AG09309 (cell line): ENCODE measurements at regions not wholly inside any gene's neighbourhood (a gene's known extent, or its start where the extent isn't known, plus 50 kb on each side); places are given as distances from the start of the nearest gene placed in this dataset.

Experiments used
- DNase-seq: peaks from one replicate; pipeline ENCODE4 v3.0.0-alpha.2; 2010; ENCODE audit warnings: low read depth
- H3K4me3 ChIP-seq: 2 replicates; pipeline ENCODE4 v1.5.1; 2011; ENCODE audit warnings: mild to moderate bottlenecking, low read depth, low read length, moderate library complexity; ENCODE audit not compliant: control insufficient read depth
- TF ChIP-seq, protein P1 (sequence below): IDR thresholded peaks from 2 replicates; pipeline ENCODE4 v1.5.1; 2011; ENCODE audit warnings: mild to moderate bottlenecking, low read depth, low read length, inconsistent platforms; ENCODE audit not compliant: insufficient read depth, control insufficient read depth; ENCODE audit errors: missing control alignments

DNA sequence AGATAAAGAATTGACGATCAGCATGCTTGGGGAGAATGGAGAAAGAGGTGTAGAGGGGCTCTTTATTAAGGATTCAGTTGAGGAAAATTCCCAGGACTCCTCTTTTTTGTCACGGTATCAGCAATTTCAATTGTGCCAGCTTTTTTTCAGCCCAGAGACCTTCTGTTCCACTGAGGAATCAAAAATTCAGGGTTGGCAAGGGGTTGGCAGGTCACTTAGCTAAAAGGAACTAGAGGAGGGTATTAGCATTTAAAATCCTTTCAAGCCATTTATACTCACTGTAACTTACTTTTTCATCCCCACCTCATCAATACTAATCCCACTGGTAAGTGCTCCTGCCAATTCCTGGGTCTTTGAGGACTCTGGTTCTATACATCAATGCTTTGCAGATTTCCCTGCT, 757.5 kb upstream of the COBL start:
- no peak for DNase-seq
- no peak overlapping the region for H3K4me3 ChIP-seq
- TF ChIP-seq, protein P1, sequence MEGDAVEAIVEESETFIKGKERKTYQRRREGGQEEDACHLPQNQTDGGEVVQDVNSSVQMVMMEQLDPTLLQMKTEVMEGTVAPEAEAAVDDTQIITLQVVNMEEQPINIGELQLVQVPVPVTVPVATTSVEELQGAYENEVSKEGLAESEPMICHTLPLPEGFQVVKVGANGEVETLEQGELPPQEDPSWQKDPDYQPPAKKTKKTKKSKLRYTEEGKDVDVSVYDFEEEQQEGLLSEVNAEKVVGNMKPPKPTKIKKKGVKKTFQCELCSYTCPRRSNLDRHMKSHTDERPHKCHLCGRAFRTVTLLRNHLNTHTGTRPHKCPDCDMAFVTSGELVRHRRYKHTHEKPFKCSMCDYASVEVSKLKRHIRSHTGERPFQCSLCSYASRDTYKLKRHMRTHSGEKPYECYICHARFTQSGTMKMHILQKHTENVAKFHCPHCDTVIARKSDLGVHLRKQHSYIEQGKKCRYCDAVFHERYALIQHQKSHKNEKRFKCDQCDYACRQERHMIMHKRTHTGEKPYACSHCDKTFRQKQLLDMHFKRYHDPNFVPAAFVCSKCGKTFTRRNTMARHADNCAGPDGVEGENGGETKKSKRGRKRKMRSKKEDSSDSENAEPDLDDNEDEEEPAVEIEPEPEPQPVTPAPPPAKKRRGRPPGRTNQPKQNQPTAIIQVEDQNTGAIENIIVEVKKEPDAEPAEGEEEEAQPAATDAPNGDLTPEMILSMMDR: no peak

DNA sequence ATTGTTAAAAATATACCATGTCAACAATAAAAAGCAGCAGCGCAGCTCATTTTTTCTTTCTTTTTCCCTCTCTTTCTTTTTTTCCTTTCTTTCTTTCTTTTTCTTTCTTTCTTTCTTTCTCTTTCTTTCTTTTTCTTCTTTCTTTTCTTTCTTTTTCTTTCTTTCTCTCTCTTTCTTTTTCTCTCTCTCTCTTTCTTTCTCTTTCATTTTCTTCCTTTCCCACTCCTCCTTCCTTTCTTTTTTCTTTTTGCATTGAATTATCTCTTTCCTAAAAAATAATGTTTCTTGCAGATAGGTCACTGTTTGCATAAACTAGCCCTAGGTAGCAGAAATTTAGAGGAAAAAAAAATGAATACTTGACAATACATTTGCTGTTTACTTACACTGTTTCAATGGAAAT, 755.1 kb upstream of the COBL start:
- DNase-seq: no peak
- TF ChIP-seq, protein P1: no peak
- H3K4me3 ChIP-seq: no peak overlapping the region

DNA sequence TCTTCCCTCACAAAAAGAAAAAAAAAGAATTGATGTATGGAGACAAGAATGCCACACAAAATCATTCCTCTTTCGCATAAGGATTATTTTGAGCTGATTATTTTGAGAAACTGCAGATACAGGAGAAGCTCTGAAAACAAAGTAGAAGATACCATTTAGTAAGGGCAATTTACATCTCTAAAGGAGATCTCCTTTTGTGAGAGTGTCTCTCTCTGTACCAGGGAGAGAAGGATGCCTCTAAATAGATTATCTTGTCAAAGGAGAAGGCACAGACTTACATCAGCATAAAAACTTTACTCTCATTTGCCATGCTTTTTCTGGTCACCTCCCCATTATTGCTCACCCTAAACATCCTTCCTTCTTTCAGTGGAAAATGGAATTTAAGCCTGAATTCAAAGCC, 747.9 kb upstream of the COBL start:
- no peak overlapping the region for H3K4me3 ChIP-seq
- TF ChIP-seq, protein P1: no peak
- DNase-seq: no peak

DNA sequence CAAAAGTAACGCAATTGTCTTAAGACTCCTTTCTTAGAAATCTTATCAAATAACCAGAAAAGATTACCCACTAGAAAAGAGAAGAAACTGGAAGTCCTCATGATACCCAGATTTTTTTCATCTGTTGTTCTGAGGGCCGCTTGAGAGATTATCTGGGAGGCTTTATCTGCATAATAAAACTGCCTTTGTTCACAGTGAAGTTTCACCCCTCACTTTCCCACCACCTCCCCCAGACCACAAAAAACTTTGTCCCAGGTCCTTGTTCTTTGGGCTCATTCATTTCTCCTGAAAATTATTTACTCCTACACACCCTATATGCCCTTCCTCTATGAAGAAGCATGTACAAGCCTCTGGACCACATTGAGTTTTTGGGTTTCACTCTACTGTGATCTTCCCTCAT, 745.1 kb upstream of the COBL start:
- TF ChIP-seq, protein P1: no peak
- H3K4me3 ChIP-seq: no peak overlapping the region
- no peak for DNase-seq

DNA sequence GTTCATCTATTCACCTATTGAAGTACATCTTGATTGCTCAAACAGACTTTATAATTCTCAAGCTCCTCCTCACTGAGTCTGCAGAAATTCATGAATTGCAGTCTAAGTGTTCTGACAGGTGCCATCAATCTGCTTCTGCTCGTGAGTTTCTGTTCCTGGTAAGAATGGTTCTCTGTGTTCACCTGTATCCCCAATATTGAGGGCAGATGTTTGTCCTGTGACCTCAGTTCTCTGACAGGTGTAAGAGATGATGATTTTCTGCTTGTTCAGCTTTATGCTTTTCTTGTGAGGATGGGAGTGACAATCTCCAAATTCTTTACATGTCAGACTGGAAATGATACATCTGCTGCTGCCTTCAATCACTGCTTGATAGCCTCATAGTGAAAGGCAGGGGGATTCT, 736.9 kb upstream of the COBL start:
- DNase-seq: no peak
- TF ChIP-seq, protein P1: no peak
- no peak overlapping the region for H3K4me3 ChIP-seq

DNA sequence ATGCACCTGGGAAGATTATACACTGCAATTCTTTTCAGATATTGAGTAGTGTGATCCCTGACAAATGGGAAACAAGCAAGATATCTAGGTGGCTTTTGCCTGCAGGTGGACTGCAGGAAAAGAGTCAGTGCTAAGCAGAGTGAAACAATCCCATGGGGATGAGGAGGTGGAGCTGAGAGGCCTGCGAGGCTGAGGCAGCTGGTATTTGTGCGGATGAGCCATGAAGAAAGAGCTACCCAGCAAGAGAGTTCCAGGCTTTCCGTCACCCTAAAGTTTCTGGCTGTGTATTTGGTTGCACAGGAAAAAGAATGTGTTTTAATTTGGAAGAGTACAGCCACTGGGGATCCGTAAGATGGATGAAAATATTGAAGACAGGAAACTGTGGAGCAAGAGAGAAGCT, 714.1 kb upstream of the COBL start:
- TF ChIP-seq, protein P1: no peak
- DNase-seq: no peak
- no peak overlapping the region for H3K4me3 ChIP-seq

DNA sequence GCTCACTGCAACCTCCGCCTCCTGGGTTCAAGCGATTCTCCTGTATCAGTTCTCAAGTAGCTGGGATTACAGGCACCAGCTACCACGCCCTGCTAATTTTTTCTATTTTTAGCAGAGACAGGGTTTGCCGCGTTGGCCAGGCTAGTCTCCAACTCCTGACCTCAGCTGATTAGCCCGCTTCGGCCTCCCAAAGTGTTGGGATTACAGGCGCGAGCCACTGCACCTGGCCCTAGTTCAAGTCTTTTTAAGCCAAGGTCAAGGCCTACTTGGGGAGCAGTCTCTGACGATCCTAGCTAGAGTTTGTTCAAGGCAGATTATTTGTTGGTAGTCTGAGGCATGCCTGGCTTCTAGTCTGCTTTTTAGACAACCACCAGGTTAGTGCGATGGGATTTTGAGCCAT, 709.5 kb upstream of the COBL start:
- no peak overlapping the region for H3K4me3 ChIP-seq
- TF ChIP-seq, protein P1: no peak
- no peak for DNase-seq
